GM18870 (cell line): ENCODE measurements at regions not wholly inside any gene's neighbourhood (a gene's known extent, or its start where the extent isn't known, plus 50 kb on each side); places are given as distances from the start of the nearest gene placed in this dataset.
A peak's percentile ranks its signal among the peaks of the same experiment; 100 is the strongest.

Experiments used
- ATAC-seq: cut with Tn5 transposase; IDR thresholded peaks from one replicate; pipeline ENCODE4 v1.9.1; 2021; ENCODE audit warnings: moderate library complexity; ENCODE audit not compliant: unreplicated experiment

- ATAC-seq, result no peak
Measured at GRCh38 chr21:28547766-28548165, 444.9 kb downstream of the LTN1 start.

GRCh38 chr21:28543975-28544374 lies 448.7 kb downstream of the LTN1 start:
- no peak for ATAC-seq

- ATAC-seq, result no peak
Measured at GRCh38 chr21:28541371-28542112, 451.1 kb downstream of the LTN1 start.

- ATAC-seq, result no peak
Measured at GRCh38 chr21:28540514-28540913, 452.2 kb downstream of the LTN1 start.

- ATAC-seq, result no peak
Measured at GRCh38 chr21:28539623-28539988, 453.1 kb downstream of the LTN1 start.

- ATAC-seq, result no peak
Measured at GRCh38 chr21:28538987-28539622, 453.6 kb downstream of the LTN1 start.

- no peak for ATAC-seq
Measured at GRCh38 chr21:28537371-28538079, 455.2 kb downstream of the LTN1 start.

GRCh38 chr21:28532446-28532845 lies 460.2 kb downstream of the LTN1 start:
- ATAC-seq, result no peak

- no peak for ATAC-seq
Measured at GRCh38 chr21:28523367-28523766, 469.3 kb downstream of the LTN1 start.

GRCh38 chr21:28522014-28522799 lies 470.5 kb downstream of the LTN1 start:
- ATAC-seq, result no peak

GRCh38 chr21:28518630-28519029 lies 474.0 kb downstream of the LTN1 start:
- ATAC-seq, result no peak

GRCh38 chr21:28516991-28517592 lies 475.6 kb downstream of the LTN1 start:
- ATAC-seq, result peak; percentile 88

GRCh38 chr21:28516021-28516420 lies 476.7 kb downstream of the LTN1 start:
- ATAC-seq, result no peak

GRCh38 chr21:28513428-28513827 lies 479.2 kb downstream of the LTN1 start:
- ATAC-seq, result no peak

- no peak for ATAC-seq
Measured at GRCh38 chr21:28509031-28509430, 483.6 kb downstream of the LTN1 start.

GRCh38 chr21:28508126-28508525 lies 484.6 kb downstream of the LTN1 start:
- no peak for ATAC-seq

GRCh38 chr21:28496517-28496916 lies 496.2 kb downstream of the LTN1 start:
- no peak for ATAC-seq

GRCh38 chr21:28492127-28492526 lies 500.6 kb downstream of the LTN1 start:
- ATAC-seq, result no peak

GRCh38 chr21:28489821-28490350 lies 502.8 kb downstream of the LTN1 start:
- ATAC-seq, result no peak

- no peak for ATAC-seq
Measured at GRCh38 chr21:28489162-28489561, 503.5 kb downstream of the LTN1 start.
